ENCODE measurements at regions not wholly inside any gene's neighbourhood (a gene's known extent, or its start where the extent isn't known, plus 50 kb on each side); places are given as distances from the start of the nearest gene placed in this dataset.

GRCh38 chr2:129760669-129761068 lies 218.8 kb upstream of the RAB6C start:
- no peaks in the 10 kb centered on the region for H3K4me1 ChIP-seq (ENCODE audit: control insufficient read depth, extremely low read depth, insufficient read depth, low read length)
- H2AFZ ChIP-seq (ENCODE audit: low read length): no peak overlapping the region
- DNase-seq (ENCODE audit: low read depth in 2 of 2): no peak
- H3K9ac ChIP-seq (ENCODE audit: insufficient read depth, low read length): no peak overlapping the region
- no peaks in the 10 kb centered on the region for H4K20me1 ChIP-seq (ENCODE audit: control insufficient read depth, extremely low read depth, insufficient read depth, low read length)
- H3K27me3 ChIP-seq (ENCODE audit: control insufficient read depth, insufficient read depth, low read length): no peaks in the 10 kb centered on the region
- no peak overlapping the region for H3K4me3 ChIP-seq (replicated peaks in 1 of 4; ENCODE audit: control extremely low read depth in 1 of 4, insufficient read depth in 1 of 4, low read depth in 3 of 4, low read length in 4 of 4)
- no peaks in the 10 kb centered on the region for H3K36me3 ChIP-seq (ENCODE audit: control insufficient read depth, insufficient read depth, low read length)
- no peak overlapping the region for H3K27ac ChIP-seq (ENCODE audit: insufficient read depth, low read length)
- no peak for TF ChIP-seq EZH2 (IDR thresholded peaks at IDR 0.05; ENCODE audit: low read length, missing control alignments)
- no peak for TF ChIP-seq CTCF (conservative IDR thresholded peaks at IDR 0.05 in 1 of 2, IDR thresholded peaks at IDR 0.05 in 1 of 2; ENCODE audit: low read depth in 1 of 2, low read length in 2 of 2)
- H3K9me3 ChIP-seq (ENCODE audit: control insufficient read depth, insufficient read depth, low read depth, low read length): no peaks in the 10 kb centered on the region
- H3K4me2 ChIP-seq (ENCODE audit: extremely low read depth, insufficient read depth, low read length): no peak overlapping the region
- H3K79me2 ChIP-seq (ENCODE audit: control insufficient read depth, insufficient read depth, low read length): no peaks in the 10 kb centered on the region

- no peaks in the 10 kb centered on the region for H3K79me2 ChIP-seq (ENCODE audit: control insufficient read depth, insufficient read depth, low read length)
- H3K36me3 ChIP-seq (ENCODE audit: control insufficient read depth, insufficient read depth, low read length): no peaks in the 10 kb centered on the region
- no peaks in the 10 kb centered on the region for H4K20me1 ChIP-seq (ENCODE audit: control insufficient read depth, extremely low read depth, insufficient read depth, low read length)
- H2AFZ ChIP-seq (ENCODE audit: low read length): no peak overlapping the region
- H3K4me2 ChIP-seq (ENCODE audit: extremely low read depth, insufficient read depth, low read length): no peak overlapping the region
- no peak for DNase-seq (ENCODE audit: low read depth in 2 of 2)
- no peaks in the 10 kb centered on the region for H3K4me1 ChIP-seq (ENCODE audit: control insufficient read depth, extremely low read depth, insufficient read depth, low read length)
- H3K9me3 ChIP-seq (ENCODE audit: control insufficient read depth, insufficient read depth, low read depth, low read length): no peaks in the 10 kb centered on the region
- TF ChIP-seq CTCF (conservative IDR thresholded peaks at IDR 0.05 in 1 of 2, IDR thresholded peaks at IDR 0.05 in 1 of 2; ENCODE audit: low read depth in 1 of 2, low read length in 2 of 2): no peak
- TF ChIP-seq EZH2 (IDR thresholded peaks at IDR 0.05; ENCODE audit: low read length, missing control alignments): no peak
- H3K27ac ChIP-seq (ENCODE audit: insufficient read depth, low read length): no peak overlapping the region
- H3K9ac ChIP-seq (ENCODE audit: insufficient read depth, low read length): no peak overlapping the region
- H3K27me3 ChIP-seq (ENCODE audit: control insufficient read depth, insufficient read depth, low read length): no peaks in the 10 kb centered on the region
- H3K4me3 ChIP-seq (replicated peaks in 1 of 4; ENCODE audit: control extremely low read depth in 1 of 4, insufficient read depth in 1 of 4, low read depth in 3 of 4, low read length in 4 of 4): no peak overlapping the region
Observed at GRCh38 chr2:129761569-129762021, 217.9 kb upstream of the RAB6C start.

GRCh38 chr2:129762386-129763189 lies 216.9 kb upstream of the RAB6C start:
- H3K4me1 ChIP-seq (ENCODE audit: control insufficient read depth, extremely low read depth, insufficient read depth, low read length): no peaks in the 10 kb centered on the region
- no peak overlapping the region for H3K4me3 ChIP-seq (replicated peaks in 1 of 4; ENCODE audit: control extremely low read depth in 1 of 4, insufficient read depth in 1 of 4, low read depth in 3 of 4, low read length in 4 of 4)
- no peak overlapping the region for H3K4me2 ChIP-seq (ENCODE audit: extremely low read depth, insufficient read depth, low read length)
- no peak for DNase-seq (ENCODE audit: low read depth in 2 of 2)
- no peak overlapping the region for H3K9ac ChIP-seq (ENCODE audit: insufficient read depth, low read length)
- no peaks in the 10 kb centered on the region for H3K9me3 ChIP-seq (ENCODE audit: control insufficient read depth, insufficient read depth, low read depth, low read length)
- H2AFZ ChIP-seq (ENCODE audit: low read length): no peak overlapping the region
- no peak overlapping the region for H3K27ac ChIP-seq (ENCODE audit: insufficient read depth, low read length)
- no peaks in the 10 kb centered on the region for H4K20me1 ChIP-seq (ENCODE audit: control insufficient read depth, extremely low read depth, insufficient read depth, low read length)
- H3K36me3 ChIP-seq (ENCODE audit: control insufficient read depth, insufficient read depth, low read length): no peaks in the 10 kb centered on the region
- H3K79me2 ChIP-seq (ENCODE audit: control insufficient read depth, insufficient read depth, low read length): no peaks in the 10 kb centered on the region
- TF ChIP-seq EZH2 (IDR thresholded peaks at IDR 0.05; ENCODE audit: low read length, missing control alignments): no peak
- no peak for TF ChIP-seq CTCF (conservative IDR thresholded peaks at IDR 0.05 in 1 of 2, IDR thresholded peaks at IDR 0.05 in 1 of 2; ENCODE audit: low read depth in 1 of 2, low read length in 2 of 2)
- H3K27me3 ChIP-seq (ENCODE audit: control insufficient read depth, insufficient read depth, low read length): no peaks in the 10 kb centered on the region
